ENCODE measurements at regions not wholly inside any gene's neighbourhood (a gene's known extent, or its start where the extent isn't known, plus 50 kb on each side); places are given as distances from the start of the nearest gene placed in this dataset.

- Histone ChIP-seq H3K4me3 (replicated peaks in 1 of 3; ENCODE audit: insufficient read depth in 1 of 3, low read depth in 2 of 3, low read length in 3 of 3) (no peak overlapping the region), H3K27me3 (ENCODE audit: control insufficient read depth in 1 of 2, insufficient read depth in 2 of 2, low read length in 2 of 2) (no peaks in the 10 kb centered on the region), H3K4me1 (ENCODE audit: insufficient read depth, low read length) (no peaks in the 10 kb centered on the region), H3K27ac (ENCODE audit: extremely low read length, insufficient read depth, low read length) (no peak overlapping the region), H3K4me2 (ENCODE audit: low read depth, low read length) (no peak overlapping the region), H4K20me1 (ENCODE audit: insufficient read depth, low read length) (no peaks in the 10 kb centered on the region), H3K9me3 (ENCODE audit: low read length) (no peaks in the 10 kb centered on the region), H3K79me2 (ENCODE audit: insufficient read depth, low read length) (no peaks in the 10 kb centered on the region), H3K36me3 (replicated peaks in 1 of 2; ENCODE audit: control insufficient read depth in 1 of 2, insufficient read depth in 2 of 2, low read length in 2 of 2) (no peaks in the 10 kb centered on the region), H3K9ac (ENCODE audit: insufficient read depth, low read depth, low read length) (no peak overlapping the region), H2AFZ (ENCODE audit: low read length) (no peak overlapping the region)
- intact Hi-C loops (cut with micrococcal nuclease; ENCODE audit: unreplicated experiment) (no loop called here), in situ Hi-C loops (cut with HindIII; ENCODE audit: extremely low pct_ligation_motif_present, low pct_unique_long_range_greater_than_20kb) (no loop called here)
- ChIA-PET CTCF (ENCODE audit: low intra/inter-chr PET ratio, low total read pairs) (no interaction called here), POLR2A (no interaction called here)
- 10% methylated on average over 1 of the region's 1 CpG for WGBS (ENCODE audit: low lambda C conversion rate)
- no peak for TF ChIP-seq TBX2 (CRISPR knock-in tag; IDR thresholded peaks at IDR 0.05; ENCODE audit: borderline replicate concordance)
- no peak for TF ChIP-seq GZF1 (CRISPR knock-in tag; IDR thresholded peaks at IDR 0.05)
- no peak for TF ChIP-seq GPN1 (CRISPR knock-in tag; IDR thresholded peaks at IDR 0.05; ENCODE audit: borderline replicate concordance)
- no peak for TF ChIP-seq PRDM4 (CRISPR knock-in tag; IDR thresholded peaks at IDR 0.05; ENCODE audit: borderline replicate concordance)
- no peak for TF ChIP-seq PAF1 (CRISPR knock-in tag; IDR thresholded peaks at IDR 0.05)
- no peak for TF ChIP-seq POLR2AphosphoS5 (IDR thresholded peaks at IDR 0.05; ENCODE audit: low read depth, low read length)
- no peak for TF ChIP-seq SMAD3 (CRISPR knock-in tag; IDR thresholded peaks at IDR 0.05)
- no peak for TF ChIP-seq SALL2 (CRISPR knock-in tag; IDR thresholded peaks at IDR 0.05)
- no peak for TF ChIP-seq ZFYVE20 (CRISPR knock-in tag; IDR thresholded peaks at IDR 0.05; ENCODE audit: borderline replicate concordance, low read depth)
- TF ChIP-seq AHDC1 (CRISPR knock-in tag; IDR thresholded peaks at IDR 0.05; ENCODE audit: borderline replicate concordance) = no peak
- DNase-seq (ENCODE audit: low spot score) = no peak
- no TSS peak for BruUV-seq (replicated peaks)
- no peak for FAIRE-seq
- no peak for ATAC-seq
Observed at GRCh38 chr2:19685731-19686130, 216.1 kb downstream of the TTC32 start.

Measured in HepG2 (cell line).